ENCODE measurements at regions not wholly inside any gene's neighbourhood (a gene's known extent, or its start where the extent isn't known, plus 50 kb on each side); places are given as distances from the start of the nearest gene placed in this dataset.

DNA sequence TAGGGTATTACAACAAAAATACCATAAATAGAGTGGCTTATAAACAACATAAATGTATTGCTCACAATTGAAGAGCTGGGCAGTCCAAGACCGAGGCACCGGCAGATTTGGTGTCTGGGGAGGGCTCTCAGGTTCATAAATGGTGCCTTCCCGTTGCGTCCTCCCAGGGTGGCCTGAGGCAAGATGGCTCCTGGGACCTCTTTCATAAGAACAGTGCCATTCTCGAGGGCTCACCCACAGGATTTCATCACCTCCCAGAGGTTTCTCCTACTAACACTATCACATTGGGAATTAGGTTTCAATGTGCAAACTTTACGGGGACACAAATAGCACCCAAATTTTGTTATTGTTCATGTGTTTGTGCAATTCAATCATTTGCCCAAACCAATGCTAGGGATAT is 793.5 kb upstream of the HS6ST1 start:
- Histone ChIP-seq H3K4me3 (replicated peaks in 1 of 3) (no peak overlapping the region), H3K36me3 (no peaks in the 10 kb centered on the region), H3K4me1 (peaks cover 0 to 4% of the 10 kb centered on the region in 2 donors), H3K27ac (no peak overlapping the region), H3K9me3 (no peaks in the 10 kb centered on the region), H3K27me3 (no peaks in the 10 kb centered on the region)
- no peak for TF ChIP-seq POLR2A (IDR thresholded peaks at IDR 0.05)
- TF ChIP-seq, protein P1, sequence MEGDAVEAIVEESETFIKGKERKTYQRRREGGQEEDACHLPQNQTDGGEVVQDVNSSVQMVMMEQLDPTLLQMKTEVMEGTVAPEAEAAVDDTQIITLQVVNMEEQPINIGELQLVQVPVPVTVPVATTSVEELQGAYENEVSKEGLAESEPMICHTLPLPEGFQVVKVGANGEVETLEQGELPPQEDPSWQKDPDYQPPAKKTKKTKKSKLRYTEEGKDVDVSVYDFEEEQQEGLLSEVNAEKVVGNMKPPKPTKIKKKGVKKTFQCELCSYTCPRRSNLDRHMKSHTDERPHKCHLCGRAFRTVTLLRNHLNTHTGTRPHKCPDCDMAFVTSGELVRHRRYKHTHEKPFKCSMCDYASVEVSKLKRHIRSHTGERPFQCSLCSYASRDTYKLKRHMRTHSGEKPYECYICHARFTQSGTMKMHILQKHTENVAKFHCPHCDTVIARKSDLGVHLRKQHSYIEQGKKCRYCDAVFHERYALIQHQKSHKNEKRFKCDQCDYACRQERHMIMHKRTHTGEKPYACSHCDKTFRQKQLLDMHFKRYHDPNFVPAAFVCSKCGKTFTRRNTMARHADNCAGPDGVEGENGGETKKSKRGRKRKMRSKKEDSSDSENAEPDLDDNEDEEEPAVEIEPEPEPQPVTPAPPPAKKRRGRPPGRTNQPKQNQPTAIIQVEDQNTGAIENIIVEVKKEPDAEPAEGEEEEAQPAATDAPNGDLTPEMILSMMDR (IDR thresholded peaks at IDR 0.05), result no peak
- 86 to 97% methylated on average over 6 of the region's 6 CpGs for WGBS, 2 donors
- DNase-seq, result no peak
- intact Hi-C loops (cut with DNase I), result no loop called here

DNA sequence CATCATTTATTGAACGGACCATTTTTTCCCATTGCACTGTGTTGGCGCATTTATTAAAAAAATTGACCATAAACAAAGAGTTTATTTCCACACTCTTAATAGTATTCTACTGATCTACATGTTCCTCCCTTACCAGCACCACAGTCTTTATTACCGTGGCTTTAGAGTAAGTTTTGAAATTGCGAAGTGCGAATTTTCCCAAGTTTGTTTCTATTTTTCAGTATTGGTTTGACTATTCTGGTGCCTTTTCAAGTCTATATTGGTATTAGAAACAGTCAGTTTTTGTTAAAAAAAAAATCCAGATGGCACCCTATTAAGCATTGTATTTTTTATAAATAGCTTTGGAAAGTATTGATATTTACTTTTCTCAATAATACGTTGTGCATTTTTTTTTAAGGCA is 795.1 kb upstream of the HS6ST1 start:
- TF ChIP-seq POLR2A (IDR thresholded peaks at IDR 0.05), result no peak
- TF ChIP-seq, protein P1 (IDR thresholded peaks at IDR 0.05), result no peak
- H3K4me3 ChIP-seq (replicated peaks in 1 of 3), result no peak overlapping the region
- WGBS, 2 donors, result 95 to 96% methylated on average over 6 of the region's 6 CpGs
- H3K9me3 ChIP-seq, result no peaks in the 10 kb centered on the region
- H3K27ac ChIP-seq, result no peak overlapping the region
- no peak for DNase-seq
- H3K4me1 ChIP-seq, result no peaks in the 10 kb centered on the region
- no peaks in the 10 kb centered on the region for H3K27me3 ChIP-seq
- H3K36me3 ChIP-seq, result no peaks in the 10 kb centered on the region
- intact Hi-C loops (cut with DNase I), result no loop called here

DNA sequence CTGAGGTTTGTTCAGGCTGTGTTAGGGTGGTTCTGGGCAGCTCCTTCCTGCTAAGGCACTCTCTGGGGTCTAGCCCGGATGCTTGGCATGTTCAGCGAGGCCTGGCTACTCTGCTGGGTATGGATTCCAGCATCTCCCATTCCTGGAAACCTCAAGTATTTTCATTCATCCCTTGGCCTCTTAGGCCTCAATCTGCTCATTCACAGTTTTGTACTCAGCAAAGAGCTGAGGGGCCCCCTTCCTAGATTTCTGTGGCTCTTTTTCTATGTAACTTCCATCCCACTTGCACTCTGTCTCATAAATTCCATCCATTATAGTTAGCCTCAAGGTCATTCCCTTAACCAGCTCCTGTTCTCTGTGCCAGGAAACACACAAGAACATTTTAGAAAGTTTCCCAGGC is 798.8 kb upstream of the HS6ST1 start:
- no peak for DNase-seq
- TF ChIP-seq, protein P1 (IDR thresholded peaks at IDR 0.05), result no peak
- no peak for TF ChIP-seq POLR2A (IDR thresholded peaks at IDR 0.05)
- whole genome bisulfite sequencing, 2 donors, result 79 to 80% methylated on average over 2 of the region's 2 CpGs
- no peaks in the 10 kb centered on the region for H3K4me1 ChIP-seq
- intact Hi-C loops (cut with DNase I), result no loop called here
- H3K36me3 ChIP-seq, result no peaks in the 10 kb centered on the region
- no peak overlapping the region for H3K4me3 ChIP-seq (replicated peaks in 1 of 3)
- no peak overlapping the region for H3K27ac ChIP-seq
- no peaks in the 10 kb centered on the region for H3K9me3 ChIP-seq
- H3K27me3 ChIP-seq, result no peaks in the 10 kb centered on the region

DNA sequence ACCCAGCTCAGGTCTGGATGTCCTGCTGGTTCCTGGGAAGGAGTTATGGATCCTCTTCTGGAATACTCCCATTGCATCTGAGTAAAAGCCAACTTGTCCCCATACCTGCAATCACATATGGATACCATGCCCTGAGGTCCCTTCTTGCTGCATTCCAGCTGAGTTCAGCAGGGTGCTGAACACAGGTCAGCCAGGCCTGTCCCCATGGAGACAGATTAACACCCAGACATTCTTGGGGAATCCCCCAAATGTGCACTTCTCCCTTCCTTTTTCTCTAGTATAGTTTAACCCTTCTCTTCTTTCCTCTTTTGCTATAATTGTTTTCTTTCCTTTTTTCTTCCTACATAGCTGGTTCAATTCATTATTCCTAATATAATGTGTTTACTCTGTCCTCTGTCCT is 799.6 kb upstream of the HS6ST1 start:
- Histone ChIP-seq H3K36me3 (no peaks in the 10 kb centered on the region), H3K27me3 (no peaks in the 10 kb centered on the region), H3K9me3 (no peaks in the 10 kb centered on the region), H3K27ac (no peak overlapping the region), H3K4me3 (replicated peaks in 1 of 3) (no peak overlapping the region), H3K4me1 (no peaks in the 10 kb centered on the region)
- intact Hi-C loops (cut with DNase I), result no loop called here
- DNase-seq, result no peak
- TF ChIP-seq, protein P1 (IDR thresholded peaks at IDR 0.05), result no peak
- TF ChIP-seq POLR2A (IDR thresholded peaks at IDR 0.05), result no peak

DNA sequence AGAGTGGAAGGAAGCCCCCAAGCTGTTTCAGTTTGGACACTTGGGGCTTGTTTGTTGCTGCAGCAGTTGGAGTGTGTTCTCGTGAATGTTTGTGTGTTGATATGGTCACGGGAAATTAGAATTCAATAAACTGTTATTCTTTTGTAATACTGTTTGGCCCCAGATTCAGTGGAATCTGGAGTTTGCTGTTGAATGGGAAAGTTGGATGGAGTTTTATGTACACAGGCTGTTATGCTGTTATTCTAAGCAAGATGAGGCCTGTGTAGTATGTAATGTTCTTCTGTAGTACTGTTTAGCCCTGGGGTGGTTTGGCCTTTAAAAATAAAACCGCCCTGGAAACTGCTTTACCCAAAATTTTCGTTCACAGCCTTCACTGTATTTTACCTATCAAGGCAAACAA is 810.4 kb upstream of the HS6ST1 start:
- Histone ChIP-seq H3K27me3 (no peaks in the 10 kb centered on the region), H3K36me3 (no peaks in the 10 kb centered on the region), H3K4me3 (replicated peaks in 1 of 3) (no peak overlapping the region), H3K9me3 (no peaks in the 10 kb centered on the region), H3K27ac (peak overlapping the region; percentile 5 to 52 (median 13)), H3K4me1 (peaks cover 0 to 13% of the 10 kb centered on the region in 2 donors)
- DNase-seq, result no peak
- no peak for TF ChIP-seq POLR2A (IDR thresholded peaks at IDR 0.05)
- TF ChIP-seq, protein P1 (IDR thresholded peaks at IDR 0.05), result no peak
- 30 to 39% methylated on average over 4 of the region's 4 CpGs for WGBS, 2 donors
- intact Hi-C loops (cut with DNase I), result no loop called here

Measured in thyroid gland (tissue), 4 donors.